Gastrocnemius medialis (tissue), 4 donors: ENCODE measurements at regions not wholly inside any gene's neighbourhood (a gene's known extent, or its start where the extent isn't known, plus 50 kb on each side); places are given as distances from the start of the nearest gene placed in this dataset.

ENCODE experiments used
- ATAC-seq, 2 donors: fragments of 150-250 bp; one replicate each; pipeline ENCODE4 v1.9.1; 2016
- DNase-seq, 2 donors: peaks; one replicate each; pipeline ENCODE4 v3.0.0-alpha.2; 2019
- H3K27ac ChIP-seq, 4 donors: fragments of 200-600 bp; sonication (generic); 1 replicate in 1 of 4; 2 replicates in 3 of 4; pipeline ENCODE4 v1.5.1; 2016 to 2018; ENCODE audit warnings: mild to moderate bottlenecking in 2 of 4, moderate library complexity in 1 of 4
- H3K27me3 ChIP-seq, 3 donors: fragments of 200-600 bp; sonication (generic) in 2 of 3; 1 replicate in 1 of 3; 2 replicates in 2 of 3; pipeline versions ENCODE4 v1.5.1 to v1.6.0; 2016 to 2019; ENCODE audit warnings: mild to moderate bottlenecking in 1 of 3, moderate library complexity in 1 of 3
- H3K36me3 ChIP-seq, 2 donors: fragments of 200-600 bp; sonication (generic) in 1 of 2; one replicate each; pipeline ENCODE4 v1.5.1; 2017 to 2018
- H3K4me1 ChIP-seq, 2 donors: fragments of 200-600 bp; sonication (generic) in 1 of 2; one replicate each; pipeline ENCODE4 v1.5.1; 2016 to 2017; ENCODE audit warnings: mild to moderate bottlenecking in 2 of 2
- H3K4me3 ChIP-seq, 4 donors: fragments of 200-600 bp; sonication (generic) in 3 of 4; 1 replicate in 1 of 4; 2 replicates in 3 of 4; pipeline ENCODE4 v1.5.1; 2016 to 2019; ENCODE audit warnings: mild to moderate bottlenecking in 2 of 4
- H3K9me3 ChIP-seq, 3 donors: fragments of 200-600 bp; sonication (generic) in 2 of 3; 1 replicate in 1 of 3; 2 replicates in 2 of 3; pipeline ENCODE4 v1.5.1; 2016 to 2019
- POLR2A ChIP-seq, 2 donors: fragments of 450-650 bp; IDR thresholded peaks; one replicate each; pipeline ENCODE4 v1.6.1; 2017; ENCODE audit warnings: antibody characterized with exemption in 2 of 2, mild to moderate bottlenecking in 2 of 2, moderate library complexity in 2 of 2
- in situ Hi-C, 4 donors: fragments of 200-750 bp; cut with MboI; loops; one replicate each; pipeline versions ENCODE4 v1.15.0 to v1.8.0; 2017; ENCODE audit warnings: low sequenced_read_pairs in 4 of 4
- intact Hi-C: fragments of 100-400 bp; cut with DNase I; formaldehyde crosslinking; loops from one replicate; pipeline ENCODE4 v1.15.1; 2023; ENCODE audit warnings: low total_unique reads
- TF ChIP-seq, protein P1 (sequence below), 5 experiments: fragments of 450-650 bp in 3 of 5; fragments of 200-600 bp in 2 of 5; sonication (generic) in 2 of 5; IDR thresholded peaks in 4 of 5; conservative IDR thresholded peaks in 1 of 5; 1 replicate in 4 of 5; 2 replicates in 1 of 5; pipeline ENCODE4 v1.5.1; 2016 to 2019; ENCODE audit warnings: antibody characterized with exemption in 5 of 5, mild to moderate bottlenecking in 3 of 5, moderate library complexity in 3 of 5

DNA sequence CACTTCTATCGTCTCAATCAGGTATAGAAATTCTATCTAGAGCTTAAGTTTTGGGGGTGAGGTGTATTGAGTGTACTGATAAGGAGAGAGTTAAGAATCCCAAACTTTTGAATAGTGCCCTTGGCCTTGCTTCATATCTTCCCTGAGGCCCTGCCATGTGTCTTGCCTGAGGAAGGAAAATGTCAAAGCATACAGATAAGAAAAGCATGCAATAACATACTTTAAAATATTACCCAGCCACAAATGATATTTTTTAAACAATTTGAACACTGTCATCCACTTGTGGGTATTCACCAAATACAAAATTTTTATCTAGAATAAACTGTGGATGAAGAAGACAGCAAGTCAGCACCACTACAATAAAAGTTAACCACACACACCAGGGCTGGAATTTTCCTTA, 631.0 kb upstream of the ALCAM start:
- ATAC-seq (no peak), DNase-seq (no peak)
- no peak overlapping the region for H3K27ac ChIP-seq
- no peaks in the 10 kb centered on the region for H3K4me1 ChIP-seq
- no peak overlapping the region for H3K4me3 ChIP-seq
- intact Hi-C loops = no loop called here
- TF ChIP-seq POLR2A (IDR thresholded peaks at IDR 0.05) = no peak
- TF ChIP-seq, protein P1, sequence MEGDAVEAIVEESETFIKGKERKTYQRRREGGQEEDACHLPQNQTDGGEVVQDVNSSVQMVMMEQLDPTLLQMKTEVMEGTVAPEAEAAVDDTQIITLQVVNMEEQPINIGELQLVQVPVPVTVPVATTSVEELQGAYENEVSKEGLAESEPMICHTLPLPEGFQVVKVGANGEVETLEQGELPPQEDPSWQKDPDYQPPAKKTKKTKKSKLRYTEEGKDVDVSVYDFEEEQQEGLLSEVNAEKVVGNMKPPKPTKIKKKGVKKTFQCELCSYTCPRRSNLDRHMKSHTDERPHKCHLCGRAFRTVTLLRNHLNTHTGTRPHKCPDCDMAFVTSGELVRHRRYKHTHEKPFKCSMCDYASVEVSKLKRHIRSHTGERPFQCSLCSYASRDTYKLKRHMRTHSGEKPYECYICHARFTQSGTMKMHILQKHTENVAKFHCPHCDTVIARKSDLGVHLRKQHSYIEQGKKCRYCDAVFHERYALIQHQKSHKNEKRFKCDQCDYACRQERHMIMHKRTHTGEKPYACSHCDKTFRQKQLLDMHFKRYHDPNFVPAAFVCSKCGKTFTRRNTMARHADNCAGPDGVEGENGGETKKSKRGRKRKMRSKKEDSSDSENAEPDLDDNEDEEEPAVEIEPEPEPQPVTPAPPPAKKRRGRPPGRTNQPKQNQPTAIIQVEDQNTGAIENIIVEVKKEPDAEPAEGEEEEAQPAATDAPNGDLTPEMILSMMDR (IDR thresholded peaks at IDR 0.05 in 4 of 5, conservative IDR thresholded peaks at IDR 0.05 in 1 of 5) = no peak
- H3K27me3 ChIP-seq = no peaks in the 10 kb centered on the region
- H3K9me3 ChIP-seq = no peaks in the 10 kb centered on the region
- H3K36me3 ChIP-seq = no peaks in the 10 kb centered on the region
- in situ Hi-C loops = loop anchor here in 1 of 4 donors (25.0 kb wide), 1 partner anchor 98 kb away; no protein-coding TSS in a partner anchor

DNA sequence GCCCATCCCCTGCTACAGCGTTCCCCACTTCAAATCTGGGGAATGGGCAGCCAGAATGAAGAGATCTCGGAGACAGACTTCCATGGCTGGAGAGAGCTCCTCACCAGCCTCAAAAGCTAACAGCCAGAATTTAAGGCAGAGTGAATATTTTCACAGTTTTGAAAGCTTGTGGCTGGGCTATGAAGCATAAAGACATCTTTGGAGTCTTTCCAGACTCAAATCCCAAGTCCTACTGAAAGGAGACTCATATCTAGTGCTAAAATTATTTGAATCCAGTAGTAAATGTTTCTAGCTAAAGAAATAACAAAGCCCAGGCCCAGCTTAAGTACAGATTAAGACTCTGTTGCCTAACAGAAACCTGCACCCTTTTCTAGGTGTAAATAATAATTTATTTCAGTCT, 628.4 kb upstream of the ALCAM start:
- TF ChIP-seq, protein P1 (IDR thresholded peaks at IDR 0.05 in 4 of 5, conservative IDR thresholded peaks at IDR 0.05 in 1 of 5) = no peak
- no peak for TF ChIP-seq POLR2A (IDR thresholded peaks at IDR 0.05)
- no peak overlapping the region for H3K27ac ChIP-seq
- H3K4me1 ChIP-seq = no peaks in the 10 kb centered on the region
- H3K4me3 ChIP-seq = no peak overlapping the region
- no peaks in the 10 kb centered on the region for H3K36me3 ChIP-seq
- DNase-seq (no peak), ATAC-seq (no peak)
- intact Hi-C loops = no loop called here
- H3K9me3 ChIP-seq = no peaks in the 10 kb centered on the region
- no peaks in the 10 kb centered on the region for H3K27me3 ChIP-seq
- in situ Hi-C loops = loop anchor here in 1 of 4 donors (25.0 kb wide), 1 partner anchor 101 kb away; no protein-coding TSS in a partner anchor

DNA sequence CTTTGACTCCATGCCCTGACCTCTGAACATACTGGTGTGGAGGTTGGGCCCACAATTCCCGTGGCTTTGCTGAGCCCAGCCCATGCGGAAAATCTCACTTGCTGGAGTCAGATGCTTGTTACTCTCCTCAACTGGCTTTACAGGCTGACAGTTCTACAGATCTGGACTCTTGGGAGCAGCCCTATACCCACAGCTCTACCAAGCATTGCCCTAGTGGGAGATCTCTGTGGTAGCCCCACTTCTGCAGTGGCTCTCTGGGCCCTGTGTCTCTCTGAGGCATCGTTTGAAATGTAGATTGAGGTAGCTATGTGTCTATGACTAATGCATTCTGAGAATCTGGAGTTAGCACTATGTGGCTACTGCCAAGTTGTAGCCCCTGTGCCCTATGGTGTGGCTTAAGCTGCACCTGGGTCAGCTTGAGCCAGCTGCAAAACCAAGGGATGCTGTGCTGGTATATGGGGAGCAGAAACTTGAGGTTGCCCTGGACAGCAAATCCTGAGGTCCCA, 625.8 kb upstream of the ALCAM start:
- no peaks in the 10 kb centered on the region for H3K27me3 ChIP-seq
- no peaks in the 10 kb centered on the region for H3K4me1 ChIP-seq
- intact Hi-C loops (no loop called here), in situ Hi-C loops (loop anchor here in 1 of 4 donors (25.0 kb wide), 1 partner anchor 104 kb away; no protein-coding TSS in a partner anchor)
- DNase-seq (no peak), ATAC-seq (no peak)
- H3K4me3 ChIP-seq = no peak overlapping the region
- no peaks in the 10 kb centered on the region for H3K9me3 ChIP-seq
- H3K27ac ChIP-seq = no peak overlapping the region
- no peaks in the 10 kb centered on the region for H3K36me3 ChIP-seq
- no peak for TF ChIP-seq POLR2A (IDR thresholded peaks at IDR 0.05)
- TF ChIP-seq, protein P1 (IDR thresholded peaks at IDR 0.05 in 4 of 5, conservative IDR thresholded peaks at IDR 0.05 in 1 of 5) = no peak

DNA sequence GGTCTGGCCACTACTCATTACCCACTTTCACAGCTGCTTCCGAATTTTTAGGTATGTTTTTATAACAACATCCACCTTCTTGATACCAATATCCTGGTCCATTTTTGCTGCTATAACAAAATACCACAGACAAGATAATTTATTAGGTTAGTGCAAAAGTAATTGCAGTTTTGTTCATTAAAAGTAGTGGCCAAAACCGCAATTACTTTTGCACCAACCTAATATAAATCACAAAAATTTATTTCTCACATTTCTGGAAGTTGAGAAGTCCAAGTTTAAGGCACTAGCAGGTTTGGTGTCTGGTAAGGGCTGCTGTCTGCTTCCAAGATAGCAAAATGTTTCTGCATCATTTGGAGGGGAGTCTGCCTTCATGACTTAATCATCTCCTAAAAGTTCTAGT, 624.7 kb upstream of the ALCAM start:
- in situ Hi-C loops = loop anchor here in 1 of 4 donors (25.0 kb wide), 1 partner anchor 105 kb away; no protein-coding TSS in a partner anchor

More for the DNA sequence above, 624.7 kb upstream of the ALCAM start:
- intact Hi-C loops = no loop called here
- Histone ChIP-seq H3K4me3 (no peak overlapping the region), H3K27me3 (no peaks in the 10 kb centered on the region), H3K9me3 (no peaks in the 10 kb centered on the region), H3K27ac (no peak overlapping the region), H3K4me1 (no peaks in the 10 kb centered on the region), H3K36me3 (no peaks in the 10 kb centered on the region)
- no peak for ATAC-seq
- DNase-seq = no peak
- TF ChIP-seq, protein P1 (IDR thresholded peaks at IDR 0.05 in 4 of 5, conservative IDR thresholded peaks at IDR 0.05 in 1 of 5) = no peak
- TF ChIP-seq POLR2A (IDR thresholded peaks at IDR 0.05) = no peak
